Panc1 (cell line): ENCODE measurements at regions not wholly inside any gene's neighbourhood (a gene's known extent, or its start where the extent isn't known, plus 50 kb on each side); places are given as distances from the start of the nearest gene placed in this dataset.

Source experiments
- ATAC-seq: fragments of 200-7000 bp; cut with Tn5 transposase; 2 replicates; pipeline ENCODE4 v1.9.1; 2020; ENCODE audit warnings: mild to moderate bottlenecking, moderate library complexity
- BruUV-seq: library from RNA; stranded (reverse); fragments of 400-500 nt; replicated peaks from 2 replicates; lab custom pipeline; 2021; lab: Mats Ljungman, UMichigan
- CTCF ChIA-PET: fragments of 300-600 bp; sonication (Branson Sonifier 250); formaldehyde crosslinking; loops from one replicate; lab custom pipeline; 2022; ENCODE audit warnings: antibody characterized with exemption; lab: Charles Lee
- POLR2A ChIA-PET: fragments of 300-600 bp; sonication (Branson Sonifier 250); formaldehyde crosslinking; loops from one replicate; lab custom pipeline; 2022; ENCODE audit warnings: antibody characterized with exemption; lab: Charles Lee
- DNase-seq: peaks from one replicate; pipeline ENCODE4 v3.0.0-alpha.2; 2010; ENCODE audit warnings: low read depth, low spot score
- H3K27ac ChIP-seq: 2 replicates; pipeline ENCODE4 v1.5.1; 2011; ENCODE audit warnings: mild to moderate bottlenecking, low read length, inconsistent platforms
- H3K27me3 ChIP-seq: fragments of 200-500 bp; sonication (Bioruptor generic); 2 replicates; pipeline ENCODE4 v1.6.0; 2014; ENCODE audit warnings: low read length, inconsistent platforms; ENCODE audit not compliant: control insufficient read depth, insufficient read depth
- H3K36me3 ChIP-seq: fragments of 200-500 bp; sonication (Bioruptor generic); 2 replicates; pipeline ENCODE4 v1.5.1; 2014; ENCODE audit warnings: inconsistent platforms, mild to moderate bottlenecking, low read length, moderate library complexity; ENCODE audit not compliant: control insufficient read depth, insufficient read depth
- H3K4me1 ChIP-seq: 2 replicates; pipeline ENCODE4 v1.5.1; 2011; ENCODE audit warnings: inconsistent platforms, mild to moderate bottlenecking, low read length, moderate library complexity; ENCODE audit not compliant: control insufficient read depth, insufficient read depth
- H3K4me3 ChIP-seq, 2 experiments: 2 replicates each; pipeline ENCODE4 v1.5.1; 2011 to 2012; ENCODE audit warnings: low read depth in 2 of 2, low read length in 2 of 2, mild to moderate bottlenecking in 2 of 2, inconsistent platforms in 1 of 2, moderate library complexity in 1 of 2
- H3K9me3 ChIP-seq: fragments of 200-500 bp; sonication (Bioruptor generic); 2 replicates; pipeline ENCODE4 v1.5.1; 2014; ENCODE audit warnings: low read depth, mild to moderate bottlenecking, inconsistent platforms, low read length, moderate library complexity; ENCODE audit not compliant: control insufficient read depth, insufficient read depth
- CTCF ChIP-seq: fragments of 450-650 bp; IDR thresholded peaks from 2 replicates; pipeline ENCODE4 v1.5.1; 2017; ENCODE audit warnings: mild to moderate bottlenecking
- POLR2AphosphoS5 ChIP-seq: IDR thresholded peaks from 2 replicates; pipeline ENCODE4 v1.6.1; 2012; ENCODE audit warnings: mild to moderate bottlenecking, low read depth, low read length, moderate library complexity
- REST ChIP-seq, 2 experiments: IDR thresholded peaks; 2 replicates each; pipeline ENCODE4 v1.6.1; 2011 to 2012; ENCODE audit warnings: low read depth in 2 of 2, control low read depth in 1 of 2, low read length in 1 of 2, mild to moderate bottlenecking in 1 of 2, moderate library complexity in 1 of 2; ENCODE audit not compliant: insufficient read depth in 1 of 2
- SIN3A ChIP-seq: IDR thresholded peaks from 2 replicates; pipeline ENCODE4 v1.6.1; 2012; ENCODE audit warnings: low read depth, mild to moderate bottlenecking, low read length, moderate library complexity, borderline replicate concordance; ENCODE audit not compliant: insufficient read depth
- TCF7L2 ChIP-seq: IDR thresholded peaks from 2 replicates; pipeline ENCODE4 v1.6.1; 2011; ENCODE audit warnings: mild to moderate bottlenecking, low read depth, low read length, inconsistent platforms
- in situ Hi-C: cut with HindIII; loops from 2 replicates; pipeline ENCODE4 v1.10.0; 2016; ENCODE audit warnings: low sequenced_read_pairs, low pct_unique_long_range_greater_than_20kb
- intact Hi-C: fragments of 100-400 bp; cut with micrococcal nuclease; formaldehyde crosslinking; loops from one replicate; pipeline ENCODE4 v1.10.0; 2022; ENCODE audit not compliant: unreplicated experiment

GRCh38 chr9:99582814-99583213 lies 238.9 kb upstream of the NR4A3 start:
- no peak for ATAC-seq
- no peak overlapping the region for H3K4me3 ChIP-seq
- no peaks in the 10 kb centered on the region for H3K27me3 ChIP-seq
- H3K27ac ChIP-seq, result no peak overlapping the region
- CTCF ChIA-PET, result no interaction called here
- in situ Hi-C loops (no loop called here), intact Hi-C loops (no loop called here)
- POLR2A ChIA-PET, result no interaction called here
- H3K9me3 ChIP-seq, result no peaks in the 10 kb centered on the region
- DNase-seq, result no peak
- H3K36me3 ChIP-seq, result no peaks in the 10 kb centered on the region
- H3K4me1 ChIP-seq, result no peaks in the 10 kb centered on the region
- no TSS peak for BruUV-seq
- no peak for TF ChIP-seq SIN3A
- TF ChIP-seq CTCF, result no peak
- no peak for TF ChIP-seq TCF7L2
- TF ChIP-seq REST (IDR thresholded peaks at IDR 0.05; ENCODE audit: insufficient read depth in 1 of 2, low read depth in 2 of 2, low read length in 1 of 2), result no peak
- no peak for TF ChIP-seq POLR2AphosphoS5

GRCh38 chr9:99588299-99588698 lies 233.4 kb upstream of the NR4A3 start:
- CTCF ChIA-PET, result no interaction called here
- no TSS peak for BruUV-seq

More at GRCh38 chr9:99588299-99588698, 233.4 kb upstream of the NR4A3 start:
- ATAC-seq (no peak), DNase-seq (no peak)
- Histone ChIP-seq H3K4me3 (no peak overlapping the region), H3K4me1 (no peaks in the 10 kb centered on the region), H3K27me3 (no peaks in the 10 kb centered on the region), H3K9me3 (no peaks in the 10 kb centered on the region), H3K27ac (no peak overlapping the region), H3K36me3 (no peaks in the 10 kb centered on the region)
- intact Hi-C loops (no loop called here), in situ Hi-C loops (no loop called here)
- TF ChIP-seq CTCF (no peak), TCF7L2 (no peak), POLR2AphosphoS5 (no peak), REST (IDR thresholded peaks at IDR 0.05; ENCODE audit: insufficient read depth in 1 of 2, low read depth in 2 of 2, low read length in 1 of 2) (no peak), SIN3A (no peak)
- POLR2A ChIA-PET, result no interaction called here
